ENCODE measurements at regions not wholly inside any gene's neighbourhood (a gene's known extent, or its start where the extent isn't known, plus 50 kb on each side); places are given as distances from the start of the nearest gene placed in this dataset.
A peak's percentile ranks its signal among the peaks of the same experiment; 100 is the strongest.

DNA sequence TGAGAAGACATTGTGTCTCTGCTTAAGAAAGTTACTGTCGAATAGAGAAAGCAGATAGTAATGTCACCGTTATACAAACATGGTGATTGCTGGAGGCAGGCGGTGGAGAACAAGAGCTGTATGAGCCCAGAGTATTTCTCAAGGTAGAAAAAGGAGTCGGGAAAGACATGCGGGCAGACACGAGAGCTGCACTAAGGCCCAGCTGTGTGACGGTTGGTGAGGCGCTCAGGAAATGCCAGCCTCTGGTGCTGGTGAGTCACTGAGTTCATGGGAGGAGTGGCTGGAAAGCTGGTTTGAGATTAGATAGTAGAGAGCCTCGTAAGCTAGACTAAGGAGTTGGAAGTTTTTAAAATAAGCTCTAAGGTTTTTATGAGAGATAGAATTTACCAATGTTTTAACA lies 390.9 kb upstream of the TRIB2 start:
- no peak overlapping the region for H3K27ac ChIP-seq
- no peaks in the 10 kb centered on the region for H3K4me1 ChIP-seq
- ATAC-seq (peak; percentile 31), DNase-seq (no peak)
- H3K4me3 ChIP-seq = no peak overlapping the region
- TF ChIP-seq, protein P1, sequence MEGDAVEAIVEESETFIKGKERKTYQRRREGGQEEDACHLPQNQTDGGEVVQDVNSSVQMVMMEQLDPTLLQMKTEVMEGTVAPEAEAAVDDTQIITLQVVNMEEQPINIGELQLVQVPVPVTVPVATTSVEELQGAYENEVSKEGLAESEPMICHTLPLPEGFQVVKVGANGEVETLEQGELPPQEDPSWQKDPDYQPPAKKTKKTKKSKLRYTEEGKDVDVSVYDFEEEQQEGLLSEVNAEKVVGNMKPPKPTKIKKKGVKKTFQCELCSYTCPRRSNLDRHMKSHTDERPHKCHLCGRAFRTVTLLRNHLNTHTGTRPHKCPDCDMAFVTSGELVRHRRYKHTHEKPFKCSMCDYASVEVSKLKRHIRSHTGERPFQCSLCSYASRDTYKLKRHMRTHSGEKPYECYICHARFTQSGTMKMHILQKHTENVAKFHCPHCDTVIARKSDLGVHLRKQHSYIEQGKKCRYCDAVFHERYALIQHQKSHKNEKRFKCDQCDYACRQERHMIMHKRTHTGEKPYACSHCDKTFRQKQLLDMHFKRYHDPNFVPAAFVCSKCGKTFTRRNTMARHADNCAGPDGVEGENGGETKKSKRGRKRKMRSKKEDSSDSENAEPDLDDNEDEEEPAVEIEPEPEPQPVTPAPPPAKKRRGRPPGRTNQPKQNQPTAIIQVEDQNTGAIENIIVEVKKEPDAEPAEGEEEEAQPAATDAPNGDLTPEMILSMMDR (IDR thresholded peaks at IDR 0.05) = no peak
- H3K9me3 ChIP-seq = no peaks in the 10 kb centered on the region
- no peaks in the 10 kb centered on the region for H3K36me3 ChIP-seq
- intact Hi-C loops (cut with DNase I) = no loop called here
- no peaks in the 10 kb centered on the region for H3K27me3 ChIP-seq

DNA sequence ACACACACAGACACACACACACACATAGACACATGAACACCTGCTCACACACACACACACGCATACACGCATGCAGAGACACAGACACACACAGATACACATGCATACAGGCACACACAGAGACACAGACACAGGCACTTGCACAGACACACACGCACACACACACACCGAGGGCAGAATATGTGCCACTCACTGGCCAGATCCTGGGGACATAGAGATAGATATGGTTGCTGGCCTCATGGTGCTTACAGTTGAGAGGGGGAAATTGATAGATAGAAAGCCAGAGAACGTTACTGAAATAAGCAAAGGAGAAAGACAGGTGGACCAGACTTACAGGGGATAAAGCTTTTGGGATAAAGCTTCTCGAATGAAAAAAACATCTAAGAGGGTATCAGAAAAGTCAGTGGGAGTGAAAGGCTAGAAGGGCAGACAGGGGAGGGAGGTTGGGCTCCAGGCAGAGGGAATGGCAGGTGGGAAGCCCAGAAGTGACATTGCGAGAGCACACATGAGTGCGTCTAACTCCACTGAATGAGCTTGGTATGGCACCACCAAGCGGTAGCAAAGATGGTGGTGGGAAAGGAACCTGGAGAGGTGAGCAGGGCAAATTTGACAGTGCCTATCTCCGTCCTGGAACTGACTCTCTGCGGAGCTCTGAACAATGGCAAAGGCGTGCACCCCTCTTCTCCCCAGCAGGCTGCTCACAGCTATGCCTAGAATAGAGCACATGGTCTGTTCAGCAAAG lies 390.1 kb upstream of the TRIB2 start:
- peak; percentile 58 for ATAC-seq
- TF ChIP-seq, protein P1 (IDR thresholded peaks at IDR 0.05) = no peak
- H3K27ac ChIP-seq = no peak overlapping the region
- no peak for DNase-seq
- no peak overlapping the region for H3K4me3 ChIP-seq
- no peaks in the 10 kb centered on the region for H3K4me1 ChIP-seq
- H3K9me3 ChIP-seq = no peaks in the 10 kb centered on the region
- H3K36me3 ChIP-seq = no peaks in the 10 kb centered on the region
- no peaks in the 10 kb centered on the region for H3K27me3 ChIP-seq
- intact Hi-C loops (cut with DNase I) = no loop called here

DNA sequence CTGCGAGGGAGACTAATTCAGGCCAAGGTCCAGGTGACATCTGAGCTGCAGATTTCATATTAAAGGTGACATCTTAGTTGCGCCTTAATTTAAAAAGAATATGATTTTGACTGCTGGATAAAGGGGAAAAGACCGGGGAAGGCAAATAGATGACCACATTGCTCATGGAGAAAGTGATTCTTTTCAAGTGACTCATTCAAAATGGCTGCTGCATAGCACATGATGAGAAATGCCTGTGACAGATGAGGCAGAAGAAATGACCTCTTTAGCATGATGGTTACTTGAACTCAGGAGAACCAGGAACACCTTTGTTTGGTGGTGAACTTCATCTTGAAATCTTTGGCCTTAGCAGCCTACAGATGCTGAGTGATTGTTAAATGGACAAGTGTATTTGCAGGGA lies 385.8 kb upstream of the TRIB2 start:
- TF ChIP-seq, protein P1 (IDR thresholded peaks at IDR 0.05) = no peak
- ATAC-seq = no peak

DNA sequence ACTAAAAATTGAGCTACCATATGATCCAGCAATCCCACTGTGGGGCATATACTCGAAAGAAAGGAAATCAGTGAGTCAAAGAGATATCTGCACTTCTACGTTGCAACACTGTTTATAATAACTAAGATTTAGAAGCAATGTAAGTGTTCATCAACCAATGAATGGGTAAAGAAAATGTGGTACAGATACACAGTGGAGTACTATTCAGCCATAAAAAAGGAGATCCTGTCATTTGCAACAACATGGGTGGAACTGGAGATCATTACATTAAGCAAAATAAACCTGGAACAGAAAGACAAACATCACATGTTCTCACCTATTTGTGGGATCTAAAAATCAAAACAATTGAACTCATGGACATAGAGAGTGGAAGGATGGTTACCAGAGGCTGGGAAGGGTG lies 385.0 kb upstream of the TRIB2 start:
- Histone ChIP-seq H3K9me3 (no peaks in the 10 kb centered on the region), H3K4me3 (no peak overlapping the region), H3K4me1 (no peaks in the 10 kb centered on the region), H3K27me3 (no peaks in the 10 kb centered on the region), H3K36me3 (no peaks in the 10 kb centered on the region), H3K27ac (no peak overlapping the region)
- intact Hi-C loops (cut with DNase I) = no loop called here
- ATAC-seq (no peak), DNase-seq (no peak)
- TF ChIP-seq, protein P1 (IDR thresholded peaks at IDR 0.05) = no peak

More for the DNA sequence above, 385.8 kb upstream of the TRIB2 start:
- no peaks in the 10 kb centered on the region for H3K4me1 ChIP-seq
- H3K9me3 ChIP-seq = no peaks in the 10 kb centered on the region
- H3K27me3 ChIP-seq = no peaks in the 10 kb centered on the region
- intact Hi-C loops (cut with DNase I) = no loop called here
- no peaks in the 10 kb centered on the region for H3K36me3 ChIP-seq
- H3K27ac ChIP-seq = no peak overlapping the region
- DNase-seq = no peak
- H3K4me3 ChIP-seq = no peak overlapping the region

DNA sequence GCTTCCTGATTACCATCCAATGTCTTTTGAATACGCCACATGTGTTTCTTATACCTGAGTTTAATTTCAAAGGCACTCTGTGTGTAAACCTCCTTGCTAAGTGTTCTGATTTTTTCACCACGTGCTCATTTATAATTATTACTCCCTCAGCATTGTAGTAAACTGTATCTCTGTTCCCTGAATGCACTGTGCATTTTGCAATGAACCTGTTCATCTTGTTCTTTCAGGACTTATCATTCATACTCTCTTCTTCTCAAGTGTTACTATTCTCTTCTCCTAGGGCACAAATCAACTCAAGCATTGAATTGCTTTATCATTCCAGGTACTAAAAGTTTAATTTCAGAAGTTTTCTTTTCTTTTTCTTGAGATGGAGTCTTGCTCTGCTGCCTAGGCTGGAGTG lies 383.4 kb upstream of the TRIB2 start:
- ATAC-seq = no peak
- TF ChIP-seq, protein P1 (IDR thresholded peaks at IDR 0.05) = no peak
- no peaks in the 10 kb centered on the region for H3K9me3 ChIP-seq
- H3K27me3 ChIP-seq = no peaks in the 10 kb centered on the region
- no peak overlapping the region for H3K4me3 ChIP-seq
- H3K27ac ChIP-seq = no peak overlapping the region
- no peaks in the 10 kb centered on the region for H3K36me3 ChIP-seq
- intact Hi-C loops (cut with DNase I) = no loop called here
- H3K4me1 ChIP-seq = no peaks in the 10 kb centered on the region
- DNase-seq = no peak

Measured in left lung (tissue), 4 donors.